ENCODE measurements at regions not wholly inside any gene's neighbourhood (a gene's known extent, or its start where the extent isn't known, plus 50 kb on each side); places are given as distances from the start of the nearest gene placed in this dataset.

DNA sequence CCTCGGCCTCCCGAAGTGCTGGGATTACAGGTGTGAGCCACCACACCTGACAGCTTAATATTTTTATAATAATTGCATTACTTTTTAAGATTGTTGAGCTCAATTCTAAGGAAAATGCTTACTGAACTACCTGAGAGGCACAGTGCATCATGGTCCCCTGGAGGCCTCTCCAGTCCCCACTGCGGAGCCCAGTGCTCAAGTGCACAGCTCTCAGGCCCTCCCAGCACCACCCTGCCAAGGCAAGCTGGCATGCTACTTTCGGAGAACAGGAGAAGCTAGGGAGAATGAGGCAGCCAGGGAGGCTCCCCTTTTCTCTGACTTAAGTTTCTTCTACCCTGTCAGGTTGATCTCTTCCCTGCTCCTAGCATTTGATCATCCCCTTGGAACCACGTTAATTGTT, 64.2 kb upstream of the CECR2 start:
- Histone ChIP-seq H3K9me3 (no peaks in the 10 kb centered on the region), H3K4me1 (peaks cover 0 to 6% (median 0%) of the 10 kb centered on the region in 4 donors), H3K36me3 (no peaks in the 10 kb centered on the region), H3K27ac (no peak overlapping the region), H3K27me3 (no peaks in the 10 kb centered on the region), H3K4me3 (no peak overlapping the region)
- intact Hi-C loops (cut with DNase I): no loop called here
- no peak for ATAC-seq
- 89% methylated on average over 4 of the region's 5 CpGs for WGBS (ENCODE audit: insufficient coverage, low coverage, low lambda C conversion rate, missing lambda C conversion rate)
- no peak for DNase-seq
- TF ChIP-seq POLR2A (IDR thresholded peaks at IDR 0.05): no peak
- TF ChIP-seq, protein P1, sequence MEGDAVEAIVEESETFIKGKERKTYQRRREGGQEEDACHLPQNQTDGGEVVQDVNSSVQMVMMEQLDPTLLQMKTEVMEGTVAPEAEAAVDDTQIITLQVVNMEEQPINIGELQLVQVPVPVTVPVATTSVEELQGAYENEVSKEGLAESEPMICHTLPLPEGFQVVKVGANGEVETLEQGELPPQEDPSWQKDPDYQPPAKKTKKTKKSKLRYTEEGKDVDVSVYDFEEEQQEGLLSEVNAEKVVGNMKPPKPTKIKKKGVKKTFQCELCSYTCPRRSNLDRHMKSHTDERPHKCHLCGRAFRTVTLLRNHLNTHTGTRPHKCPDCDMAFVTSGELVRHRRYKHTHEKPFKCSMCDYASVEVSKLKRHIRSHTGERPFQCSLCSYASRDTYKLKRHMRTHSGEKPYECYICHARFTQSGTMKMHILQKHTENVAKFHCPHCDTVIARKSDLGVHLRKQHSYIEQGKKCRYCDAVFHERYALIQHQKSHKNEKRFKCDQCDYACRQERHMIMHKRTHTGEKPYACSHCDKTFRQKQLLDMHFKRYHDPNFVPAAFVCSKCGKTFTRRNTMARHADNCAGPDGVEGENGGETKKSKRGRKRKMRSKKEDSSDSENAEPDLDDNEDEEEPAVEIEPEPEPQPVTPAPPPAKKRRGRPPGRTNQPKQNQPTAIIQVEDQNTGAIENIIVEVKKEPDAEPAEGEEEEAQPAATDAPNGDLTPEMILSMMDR (IDR thresholded peaks at IDR 0.05): no peak

DNA sequence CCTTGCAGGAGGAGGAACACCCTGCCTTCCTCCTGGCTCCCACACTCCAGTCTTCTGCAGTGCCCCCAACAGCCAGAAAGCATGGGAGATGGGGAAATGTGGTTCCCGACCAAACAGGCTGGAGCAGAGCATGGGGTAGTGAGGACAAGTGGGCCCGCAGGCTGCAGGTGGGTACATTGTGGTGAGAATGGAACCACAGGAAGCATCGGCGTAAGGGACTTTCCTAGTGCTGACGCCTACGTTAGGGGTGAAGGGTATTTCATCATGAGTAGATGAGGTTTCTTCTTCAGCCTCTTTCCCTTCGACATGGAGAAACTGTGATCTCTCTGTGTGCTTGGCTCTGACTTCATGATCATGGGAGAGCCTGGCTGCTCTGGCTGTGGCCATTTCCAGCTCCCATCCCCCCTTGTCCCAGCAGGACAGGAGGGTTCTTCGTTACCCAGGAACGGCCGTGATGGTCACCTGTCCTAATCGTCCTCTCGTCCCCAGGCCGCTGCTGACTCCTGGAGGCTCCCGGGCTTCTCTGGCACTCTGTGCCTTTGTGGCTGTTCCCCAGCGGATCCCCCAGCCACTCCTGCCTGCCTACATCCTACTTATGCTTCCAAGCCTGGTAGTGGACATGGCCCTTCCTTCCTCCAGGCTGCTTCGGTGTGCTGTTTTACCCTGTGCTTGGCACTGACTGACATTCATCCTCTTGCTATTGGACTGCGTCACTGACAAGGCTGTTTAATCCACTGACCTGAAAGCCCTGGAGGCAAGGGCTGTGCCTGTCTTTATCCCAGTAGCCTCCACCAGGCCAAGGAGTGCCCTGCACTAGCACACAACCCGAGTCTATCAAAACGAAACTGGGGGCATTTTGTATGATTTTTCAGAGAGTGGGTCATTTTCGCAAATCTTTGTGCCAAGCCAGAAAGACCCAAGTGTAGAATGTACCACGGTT, 65.2 kb upstream of the CECR2 start:
- H3K9me3 ChIP-seq: no peaks in the 10 kb centered on the region
- H3K4me3 ChIP-seq: no peak overlapping the region
- H3K4me1 ChIP-seq: peaks cover 0 to 15% (median 0%) of the 10 kb centered on the region in 4 donors
- H3K36me3 ChIP-seq: no peaks in the 10 kb centered on the region
- no peak overlapping the region for H3K27ac ChIP-seq
- no peak for DNase-seq
- H3K27me3 ChIP-seq: no peaks in the 10 kb centered on the region
- TF ChIP-seq, protein P1 (IDR thresholded peaks at IDR 0.05): no peak
- no peak for TF ChIP-seq POLR2A (IDR thresholded peaks at IDR 0.05)
- WGBS (ENCODE audit: insufficient coverage, low coverage, low lambda C conversion rate, missing lambda C conversion rate): 77% methylated on average over 12 of the region's 21 CpGs
- no peak for ATAC-seq
- intact Hi-C loops (cut with DNase I): no loop called here

DNA sequence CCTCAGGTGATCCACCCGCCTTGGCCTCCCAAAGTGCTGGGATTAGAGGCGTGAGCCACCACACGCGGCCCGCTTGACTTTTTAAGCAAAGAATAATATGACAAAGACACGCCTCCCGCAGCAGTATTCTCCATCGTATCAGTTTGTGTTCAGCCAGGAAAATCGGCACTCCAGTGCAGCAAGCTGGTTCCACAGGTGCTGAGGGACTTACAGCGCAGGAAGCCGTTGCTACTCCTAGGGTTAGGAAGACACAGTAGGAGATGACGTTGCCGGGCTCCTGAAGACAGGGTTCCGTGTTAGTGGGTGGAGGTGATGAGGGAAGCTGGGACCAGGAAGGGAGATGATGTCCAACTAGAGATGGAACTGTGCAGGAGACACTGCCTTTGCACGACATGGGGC, 65.8 kb upstream of the CECR2 start:
- 82% methylated on average over 5 of the region's 15 CpGs for WGBS (ENCODE audit: insufficient coverage, low coverage, low lambda C conversion rate, missing lambda C conversion rate)
- Histone ChIP-seq H3K9me3 (no peaks in the 10 kb centered on the region), H3K27ac (no peak overlapping the region), H3K4me1 (peaks cover 0 to 21% (median 1%) of the 10 kb centered on the region in 4 donors), H3K27me3 (no peaks in the 10 kb centered on the region), H3K36me3 (no peaks in the 10 kb centered on the region), H3K4me3 (no peak overlapping the region)
- no peak for TF ChIP-seq POLR2A (IDR thresholded peaks at IDR 0.05)
- TF ChIP-seq, protein P1 (IDR thresholded peaks at IDR 0.05): no peak
- DNase-seq (no peak), ATAC-seq (no peak)
- intact Hi-C loops (cut with DNase I): no loop called here

DNA sequence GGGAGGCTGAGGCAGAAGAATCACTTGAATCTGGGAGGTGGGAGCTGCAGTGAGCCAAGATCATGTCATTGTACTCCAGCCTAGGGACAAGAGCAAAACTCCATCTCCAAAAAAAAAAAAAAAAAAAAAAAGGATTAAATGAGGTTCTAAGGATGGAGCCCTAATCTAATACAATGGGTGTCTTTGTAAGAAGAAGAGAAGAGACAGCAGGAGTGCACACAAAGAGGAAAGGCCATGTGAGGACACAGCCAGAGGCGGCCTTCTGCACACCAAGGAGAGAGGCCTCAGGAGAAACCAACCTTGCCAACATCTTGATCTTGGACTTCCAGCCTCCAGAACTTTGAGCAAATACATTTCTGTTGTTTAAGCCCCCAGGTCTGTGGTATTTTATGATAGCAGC, 66.6 kb upstream of the CECR2 start:
- no peak overlapping the region for H3K27ac ChIP-seq
- no peaks in the 10 kb centered on the region for H3K9me3 ChIP-seq
- no CpG with 5 or more reads among the region's 1 CpG for WGBS (ENCODE audit: insufficient coverage, low coverage, low lambda C conversion rate, missing lambda C conversion rate)
- peaks cover 0 to 25% (median 3%) of the 10 kb centered on the region in 4 donors for H3K4me1 ChIP-seq
- ATAC-seq: no peak
- no peak for DNase-seq
- H3K36me3 ChIP-seq: no peaks in the 10 kb centered on the region
- H3K4me3 ChIP-seq: no peak overlapping the region
- TF ChIP-seq, protein P1 (IDR thresholded peaks at IDR 0.05): no peak
- TF ChIP-seq POLR2A (IDR thresholded peaks at IDR 0.05): no peak
- intact Hi-C loops (cut with DNase I): no loop called here
- no peaks in the 10 kb centered on the region for H3K27me3 ChIP-seq

All from right lobe of liver (tissue), 6 donors.